HCT116 (cell line): ENCODE measurements at regions not wholly inside any gene's neighbourhood (a gene's known extent, or its start where the extent isn't known, plus 50 kb on each side); places are given as distances from the start of the nearest gene placed in this dataset.

Source experiments
- ATAC-seq: fragments of 200-7000 bp; cut with Tn5 transposase; 2 replicates; pipeline ENCODE4 v1.9.1; 2020; ENCODE audit warnings: mild to moderate bottlenecking, moderate library complexity
- BruUV-seq: library from RNA; stranded (reverse); fragments of 400-500 nt; replicated peaks from 2 replicates; lab custom pipeline; 2021; lab: Mats Ljungman, UMichigan
- CTCF ChIA-PET: fragments of 300-600 bp; sonication (Branson Sonifier 250); formaldehyde crosslinking; loops from one replicate; lab custom pipeline; 2021; ENCODE audit warnings: antibody characterized with exemption; lab: Charles Lee
- POLR2A ChIA-PET: fragments of 300-600, 350-600 bp; sonication (Branson Sonifier 250); formaldehyde crosslinking; loops from one replicate; lab custom pipeline; 2021; ENCODE audit warnings: antibody characterized with exemption; lab: Charles Lee
- RAD21 ChIA-PET, 2 experiments: fragments of 300-600 bp; sonication (Branson Sonifier 250); formaldehyde crosslinking; loops; one replicate each; lab custom pipeline; 2023; ENCODE audit warnings: low total read pairs in 2 of 2; ENCODE audit not compliant: uncharacterized antibody in 2 of 2, unreplicated experiment in 2 of 2, low non-redundant PET in 1 of 2; lab: Charles Lee
- DNase-seq: peaks from one replicate; pipeline ENCODE4 v3.0.0-alpha.2; 2010; ENCODE audit warnings: low read depth, low spot score
- H2AFZ ChIP-seq: fragments of 200-600 bp; shearing (Covaris generic), sonication (generic); 2 replicates; pipeline ENCODE4 v1.6.1; 2017; ENCODE audit warnings: low read depth, mixed run types, mixed read lengths, antibody characterized with exemption, low read length; ENCODE audit not compliant: poor library complexity, severe bottlenecking
- H3K27ac ChIP-seq: 2 replicates; pipeline ENCODE4 v1.5.1; 2012; ENCODE audit warnings: low read depth, low read length
- H3K27me3 ChIP-seq: fragments of 200-600 bp; sonication (generic); 2 replicates; pipeline ENCODE4 v1.6.1; 2016; ENCODE audit warnings: mixed run types, low read length, mixed read lengths; ENCODE audit not compliant: insufficient read depth
- H3K36me3 ChIP-seq, 2 experiments: fragments of 200-500 bp in 1 of 2; fragments of 200-600 bp in 1 of 2; sonication (Bioruptor generic) in 1 of 2; sonication (generic) in 1 of 2; 2 replicates each; pipeline versions ENCODE4 v1.5.1 to v1.6.1; 2014 to 2016; ENCODE audit warnings: low read length in 2 of 2, inconsistent platforms in 1 of 2, mixed read lengths in 1 of 2, mixed run types in 1 of 2; ENCODE audit not compliant: insufficient read depth in 2 of 2, control insufficient read depth in 1 of 2
- H3K4me1 ChIP-seq, 2 experiments: fragments of 200-600 bp in 1 of 2; sonication (generic) in 1 of 2; 2 replicates each; pipeline versions ENCODE4 v1.5.1 to v1.6.1; 2012 to 2017; ENCODE audit warnings: low read length in 2 of 2, inconsistent platforms in 1 of 2, mild to moderate bottlenecking in 1 of 2, mixed read lengths in 1 of 2, mixed run types in 1 of 2, moderate library complexity in 1 of 2; ENCODE audit not compliant: insufficient read depth in 2 of 2, control insufficient read depth in 1 of 2
- H3K4me2 ChIP-seq: fragments of 200-600 bp; sonication (generic); 2 replicates; pipeline ENCODE4 v1.6.1; 2017; ENCODE audit warnings: mixed run types, low read length, mixed read lengths
- H3K4me3 ChIP-seq, 2 experiments: fragments of 200-600 bp in 1 of 2; sonication (generic) in 1 of 2; replicated peaks in 1 of 2; 2 replicates each; pipeline ENCODE4 v1.5.1; 2011 to 2016; ENCODE audit warnings: low read length in 2 of 2, control low read depth in 1 of 2, low read depth in 1 of 2, mild to moderate bottlenecking in 1 of 2, mixed read lengths in 1 of 2, mixed run types in 1 of 2
- H3K79me2 ChIP-seq: fragments of 200-600 bp; sonication (generic); 2 replicates; pipeline ENCODE4 v1.6.1; 2017; ENCODE audit warnings: mild to moderate bottlenecking, mixed run types, low read length, moderate library complexity, mixed read lengths; ENCODE audit not compliant: insufficient read depth
- H3K9ac ChIP-seq: fragments of 200-600 bp; sonication (generic); 2 replicates; pipeline ENCODE4 v1.6.1; 2016; ENCODE audit warnings: low read length, mixed read lengths
- H3K9me2 ChIP-seq: fragments of 200-600 bp; sonication (generic), shearing (Covaris generic); 2 replicates; pipeline ENCODE4 v1.6.1; 2017; ENCODE audit warnings: mixed run types, mild to moderate bottlenecking, moderate library complexity; ENCODE audit not compliant: insufficient read depth
- H3K9me3 ChIP-seq, 2 experiments: fragments of 200-500 bp in 1 of 2; fragments of 200-600 bp in 1 of 2; sonication (Bioruptor generic) in 1 of 2; sonication (generic) in 1 of 2; 2 replicates each; pipeline ENCODE4 v1.6.1; 2014 to 2017; ENCODE audit warnings: low read length in 2 of 2, mixed read lengths in 2 of 2, inconsistent platforms in 1 of 2, low read depth in 1 of 2, mild to moderate bottlenecking in 1 of 2, mixed run types in 1 of 2, moderate library complexity in 1 of 2; ENCODE audit not compliant: control insufficient read depth in 1 of 2, insufficient read depth in 1 of 2
- H4K20me1 ChIP-seq: fragments of 200-600 bp; sonication (generic), shearing (Covaris generic); 2 replicates; pipeline ENCODE4 v1.6.1; 2017; ENCODE audit warnings: mixed run types, mild to moderate bottlenecking, moderate library complexity; ENCODE audit not compliant: insufficient read depth
- EGR1 ChIP-seq: IDR thresholded peaks from 2 replicates; pipeline ENCODE4 v1.6.1; 2012; ENCODE audit warnings: low read depth
- EZH2 ChIP-seq: fragments of 200-600 bp; sonication (generic); IDR thresholded peaks from 2 replicates; pipeline ENCODE4 v1.6.1; 2017; ENCODE audit warnings: antibody characterized with exemption, mixed run types
- EZH2phosphoT487 ChIP-seq: fragments of 200-600 bp; IDR thresholded peaks from 2 replicates; pipeline ENCODE4 v1.6.1; 2018; ENCODE audit warnings: antibody characterized with exemption, borderline replicate concordance
- FOSL1 ChIP-seq: IDR thresholded peaks from 2 replicates; pipeline ENCODE4 v1.6.1; 2012; ENCODE audit warnings: low read depth
- JUND ChIP-seq: IDR thresholded peaks from 2 replicates; pipeline ENCODE4 v1.6.1; 2012
- POLR2A ChIP-seq: IDR thresholded peaks from 2 replicates; pipeline ENCODE4 v1.7.0; 2011; ENCODE audit warnings: borderline replicate concordance; ENCODE audit not compliant: insufficient read depth, insufficient read length; ENCODE audit errors: extremely low read depth
- POLR2AphosphoS5 ChIP-seq: IDR thresholded peaks from 2 replicates; pipeline ENCODE4 v1.6.1; 2011; ENCODE audit warnings: mild to moderate bottlenecking, low read depth, low read length, moderate library complexity
- RAD21 ChIP-seq: IDR thresholded peaks from 2 replicates; pipeline ENCODE4 v1.6.1; 2012; ENCODE audit warnings: low read depth, mild to moderate bottlenecking
- SIN3A ChIP-seq: IDR thresholded peaks from 2 replicates; pipeline ENCODE4 v1.6.1; 2012; ENCODE audit warnings: low read depth
- YY1 ChIP-seq: IDR thresholded peaks from 2 replicates; pipeline ENCODE4 v1.6.1; 2011; ENCODE audit warnings: low read length, low read depth, moderate library complexity, mild to moderate bottlenecking; ENCODE audit not compliant: insufficient replicate concordance; ENCODE audit errors: extremely low read depth
- ZFX ChIP-seq: fragments of 450-650 bp; IDR thresholded peaks from 2 replicates; pipeline ENCODE4 v1.6.1; 2017
- intact Hi-C: fragments of 100-400 bp; cut with micrococcal nuclease; formaldehyde crosslinking; loops from 2 replicates; pipeline ENCODE4 v1.10.0; 2022
- TF ChIP-seq, protein P1 (sequence below): IDR thresholded peaks from 2 replicates; pipeline ENCODE4 v1.6.1; 2012
- TF ChIP-seq, protein P2 (sequence below), 3 experiments: fragments of 200-600 bp in 1 of 3; sonication (generic) in 1 of 3; IDR thresholded peaks in 2 of 3; conservative IDR thresholded peaks in 1 of 3; 2 replicates each; pipeline ENCODE4 v1.5.1; 2012 to 2017; ENCODE audit warnings: low read depth in 2 of 3, low read length in 2 of 3, antibody characterized with exemption in 1 of 3, borderline replicate concordance in 1 of 3, control low read depth in 1 of 3, mild to moderate bottlenecking in 1 of 3, mixed read lengths in 1 of 3, mixed run types in 1 of 3, moderate library complexity in 1 of 3; ENCODE audit not compliant: insufficient read depth in 1 of 3
- TF ChIP-seq, protein P3 (sequence below): IDR thresholded peaks from 2 replicates; pipeline ENCODE4 v1.6.1; 2011; ENCODE audit warnings: mild to moderate bottlenecking, low read length, moderate library complexity; ENCODE audit not compliant: insufficient replicate concordance; ENCODE audit errors: extremely low read depth

DNA sequence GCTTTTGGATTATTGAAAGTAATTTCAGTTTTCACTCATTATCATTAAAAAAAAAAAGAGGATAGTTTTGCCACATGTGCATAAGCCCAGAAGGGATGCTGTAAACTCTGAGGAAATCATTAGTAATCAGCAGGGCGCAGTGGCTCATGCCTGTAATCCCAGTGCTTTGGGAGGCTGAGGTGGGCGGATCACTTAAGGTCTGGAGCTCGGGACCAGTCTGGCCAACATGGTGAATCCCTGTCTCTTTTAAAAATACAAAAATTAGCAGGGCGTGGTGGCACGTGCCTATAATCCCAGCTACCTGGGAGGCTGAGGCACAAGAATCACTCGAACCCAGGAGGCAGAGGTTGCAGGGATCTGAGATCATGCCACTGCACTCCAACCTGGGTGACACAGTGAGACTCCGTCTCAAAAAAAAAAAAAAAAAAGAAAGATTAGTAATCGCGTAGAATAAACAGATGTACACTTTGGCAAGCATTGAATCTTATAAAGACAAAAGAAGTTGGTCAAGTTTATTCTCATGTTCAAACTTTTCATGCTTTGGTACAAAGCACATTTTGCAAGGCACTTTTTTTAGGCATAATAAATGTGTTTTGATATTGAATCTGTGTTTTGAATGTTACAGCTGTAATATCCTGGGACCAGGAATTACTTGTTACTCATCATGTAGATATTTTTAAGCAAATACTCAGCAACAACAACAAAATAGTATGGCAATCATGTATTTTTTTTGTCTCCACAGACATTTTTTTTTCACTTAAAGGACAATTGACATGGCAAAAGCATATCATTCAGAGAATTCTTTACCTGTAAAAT, 93.2 kb upstream of the AGTR1 start:
- Histone ChIP-seq H2AFZ (no peak overlapping the region), H3K9ac (no peak overlapping the region), H3K4me3 (no peak overlapping the region), H3K4me2 (no peak overlapping the region), H3K27me3 (no peaks in the 10 kb centered on the region), H3K36me3 (no peaks in the 10 kb centered on the region), H3K27ac (no peak overlapping the region), H3K79me2 (no peaks in the 10 kb centered on the region), H3K9me2 (no peaks in the 10 kb centered on the region), H3K4me1 (peaks cover 0 to 6% of the 10 kb centered on the region in 2 experiments; a peak in 1 of 4 replicates), H4K20me1 (no peaks in the 10 kb centered on the region), H3K9me3 (no peaks in the 10 kb centered on the region)
- DNase-seq, result no peak
- intact Hi-C loops, result no loop called here
- RAD21 ChIA-PET, result no interaction called here
- POLR2A ChIA-PET, result no interaction called here
- ATAC-seq, result no peak
- BruUV-seq, result no TSS peak
- CTCF ChIA-PET, result no interaction called here
- TF ChIP-seq SIN3A (no peak), EGR1 (no peak), YY1 (no peak), RAD21 (no peak), FOSL1 (no peak), EZH2 (no peak), JUND (no peak), EZH2phosphoT487 (no peak), POLR2AphosphoS5 (no peak), POLR2A (no peak), ZFX (no peak)
- TF ChIP-seq, protein P1, sequence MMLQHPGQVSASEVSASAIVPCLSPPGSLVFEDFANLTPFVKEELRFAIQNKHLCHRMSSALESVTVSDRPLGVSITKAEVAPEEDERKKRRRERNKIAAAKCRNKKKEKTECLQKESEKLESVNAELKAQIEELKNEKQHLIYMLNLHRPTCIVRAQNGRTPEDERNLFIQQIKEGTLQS, result no peak
- TF ChIP-seq, protein P2, sequence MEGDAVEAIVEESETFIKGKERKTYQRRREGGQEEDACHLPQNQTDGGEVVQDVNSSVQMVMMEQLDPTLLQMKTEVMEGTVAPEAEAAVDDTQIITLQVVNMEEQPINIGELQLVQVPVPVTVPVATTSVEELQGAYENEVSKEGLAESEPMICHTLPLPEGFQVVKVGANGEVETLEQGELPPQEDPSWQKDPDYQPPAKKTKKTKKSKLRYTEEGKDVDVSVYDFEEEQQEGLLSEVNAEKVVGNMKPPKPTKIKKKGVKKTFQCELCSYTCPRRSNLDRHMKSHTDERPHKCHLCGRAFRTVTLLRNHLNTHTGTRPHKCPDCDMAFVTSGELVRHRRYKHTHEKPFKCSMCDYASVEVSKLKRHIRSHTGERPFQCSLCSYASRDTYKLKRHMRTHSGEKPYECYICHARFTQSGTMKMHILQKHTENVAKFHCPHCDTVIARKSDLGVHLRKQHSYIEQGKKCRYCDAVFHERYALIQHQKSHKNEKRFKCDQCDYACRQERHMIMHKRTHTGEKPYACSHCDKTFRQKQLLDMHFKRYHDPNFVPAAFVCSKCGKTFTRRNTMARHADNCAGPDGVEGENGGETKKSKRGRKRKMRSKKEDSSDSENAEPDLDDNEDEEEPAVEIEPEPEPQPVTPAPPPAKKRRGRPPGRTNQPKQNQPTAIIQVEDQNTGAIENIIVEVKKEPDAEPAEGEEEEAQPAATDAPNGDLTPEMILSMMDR (IDR thresholded peaks at IDR 0.05 in 2 of 3, conservative IDR thresholded peaks at IDR 0.05 in 1 of 3; ENCODE audit: borderline replicate concordance in 1 of 3, insufficient read depth in 1 of 3, low read depth in 2 of 3, low read length in 2 of 3), result no peak
- TF ChIP-seq, protein P3, sequence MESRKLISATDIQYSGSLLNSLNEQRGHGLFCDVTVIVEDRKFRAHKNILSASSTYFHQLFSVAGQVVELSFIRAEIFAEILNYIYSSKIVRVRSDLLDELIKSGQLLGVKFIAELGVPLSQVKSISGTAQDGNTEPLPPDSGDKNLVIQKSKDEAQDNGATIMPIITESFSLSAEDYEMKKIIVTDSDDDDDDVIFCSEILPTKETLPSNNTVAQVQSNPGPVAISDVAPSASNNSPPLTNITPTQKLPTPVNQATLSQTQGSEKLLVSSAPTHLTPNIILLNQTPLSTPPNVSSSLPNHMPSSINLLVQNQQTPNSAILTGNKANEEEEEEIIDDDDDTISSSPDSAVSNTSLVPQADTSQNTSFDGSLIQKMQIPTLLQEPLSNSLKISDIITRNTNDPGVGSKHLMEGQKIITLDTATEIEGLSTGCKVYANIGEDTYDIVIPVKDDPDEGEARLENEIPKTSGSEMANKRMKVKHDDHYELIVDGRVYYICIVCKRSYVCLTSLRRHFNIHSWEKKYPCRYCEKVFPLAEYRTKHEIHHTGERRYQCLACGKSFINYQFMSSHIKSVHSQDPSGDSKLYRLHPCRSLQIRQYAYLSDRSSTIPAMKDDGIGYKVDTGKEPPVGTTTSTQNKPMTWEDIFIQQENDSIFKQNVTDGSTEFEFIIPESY, result no peak
